B cell (primary cell): ENCODE measurements at regions not wholly inside any gene's neighbourhood (a gene's known extent, or its start where the extent isn't known, plus 50 kb on each side); places are given as distances from the start of the nearest gene placed in this dataset.

ENCODE experiments used
- ATAC-seq: fragments of 200-7000 bp; cut with Tn5 transposase; one replicate; pipeline ENCODE4 v1.10.0; 2021; ENCODE audit warnings: low read depth, mild to moderate bottlenecking, moderate number of reproducible peaks, moderate library complexity
- CTCF ChIA-PET: fragments of 350-600 bp; sonication (Branson Sonifier 250); formaldehyde crosslinking; loops from one replicate; lab custom pipeline; 2021; ENCODE audit warnings: antibody characterized with exemption, inconsistent platforms; lab: Charles Lee
- POLR2A ChIA-PET: fragments of 350-600 bp; sonication (Branson Sonifier 250); formaldehyde crosslinking; loops from one replicate; lab custom pipeline; 2021; ENCODE audit warnings: antibody characterized with exemption; lab: Charles Lee
- DNase-seq: peaks from one replicate; pipeline ENCODE4 v3.0.0; 2013
- H2AFZ ChIP-seq: 2 replicates; pipeline ENCODE4 v1.6.1; 2012; ENCODE audit warnings: mild to moderate bottlenecking, low read depth, low read length; ENCODE audit not compliant: insufficient read depth, poor library complexity, severe bottlenecking
- H3K27ac ChIP-seq, 2 donors: 1 replicate in 1 of 2; 2 replicates in 1 of 2; pipeline ENCODE4 v1.5.1; 2012 to 2013; ENCODE audit warnings: low read length in 2 of 2, mild to moderate bottlenecking in 2 of 2, moderate library complexity in 1 of 2
- H3K27me3 ChIP-seq, 4 experiments: fragments of 200-600 bp in 1 of 4; sonication (generic) in 1 of 4; replicated peaks in 1 of 4; 1 replicate in 2 of 4; 2 replicates in 2 of 4; pipeline versions ENCODE4 v1.6.1 to v1.7.0; 2013 to 2016; ENCODE audit warnings: low read length in 3 of 4, mild to moderate bottlenecking in 2 of 4, mixed read lengths in 1 of 4, moderate library complexity in 1 of 4; ENCODE audit not compliant: insufficient read depth in 4 of 4, control insufficient read depth in 3 of 4; ENCODE audit errors: control extremely low read depth in 1 of 4
- H3K36me3 ChIP-seq, 2 experiments: replicated peaks in 1 of 2; 1 replicate in 1 of 2; 2 replicates in 1 of 2; pipeline versions ENCODE4 v1.6.1 to v1.7.1; 2013; ENCODE audit warnings: low read length in 1 of 2; ENCODE audit not compliant: insufficient read depth in 2 of 2, control insufficient read depth in 1 of 2; ENCODE audit errors: control extremely low read depth in 1 of 2, extremely low read depth in 1 of 2
- H3K4me1 ChIP-seq, 2 donors: fragments of 200-600 bp in 1 of 2; sonication (generic) in 1 of 2; 1 replicate in 1 of 2; 2 replicates in 1 of 2; pipeline versions ENCODE4 v1.5.1 to v1.6.1; 2013 to 2017; ENCODE audit warnings: low read length in 2 of 2; ENCODE audit not compliant: control insufficient read depth in 2 of 2, insufficient read depth in 2 of 2
- H3K4me2 ChIP-seq: replicated peaks from 2 replicates; pipeline ENCODE3; 2012; ENCODE audit warnings: mild to moderate bottlenecking, low read depth, low read length; ENCODE audit not compliant: poor library complexity, severe bottlenecking
- H3K4me3 ChIP-seq, 5 experiments: fragments of 200-600 bp in 1 of 5; sonication (generic) in 1 of 5; 1 replicate in 3 of 5; 2 replicates in 2 of 5; pipeline versions ENCODE4 v1.5.1 to v1.7.0; 2011 to 2016; ENCODE audit warnings: low read length in 4 of 5, mild to moderate bottlenecking in 4 of 5, low read depth in 2 of 5, control low read depth in 1 of 5, moderate library complexity in 1 of 5; ENCODE audit not compliant: insufficient read depth in 1 of 5; ENCODE audit errors: control extremely low read depth in 1 of 5, extremely low read depth in 1 of 5
- H3K79me2 ChIP-seq: fragments of 200-600 bp; sonication (generic); one replicate; pipeline ENCODE4 v1.6.0; 2016; ENCODE audit warnings: low read length; ENCODE audit not compliant: control insufficient read depth, insufficient read depth
- H3K9ac ChIP-seq: fragments of 200-600 bp; sonication (generic); 2 replicates; pipeline ENCODE4 v1.6.1; 2017; ENCODE audit warnings: mild to moderate bottlenecking, low read length, moderate library complexity
- H3K9me3 ChIP-seq, 3 donors: one replicate each; pipeline versions ENCODE4 v1.6.1 to v1.7.1; 2013; ENCODE audit warnings: low read length in 2 of 3; ENCODE audit not compliant: control insufficient read depth in 2 of 3, insufficient read depth in 1 of 3; ENCODE audit errors: control extremely low read depth in 1 of 3
- H4K20me1 ChIP-seq: 2 replicates; pipeline ENCODE4 v1.6.0; 2012; ENCODE audit warnings: mild to moderate bottlenecking, low read length; ENCODE audit not compliant: insufficient read depth, control insufficient read depth, poor library complexity, severe bottlenecking
- H3K27ac Mint-ChIP-seq: one replicate; pipeline ENCODE4 v1.8.0; 2021; ENCODE audit warnings: mixed read lengths
- H3K27me3 Mint-ChIP-seq: one replicate; pipeline ENCODE4 v1.8.0; 2021; ENCODE audit warnings: mixed read lengths
- H3K4me1 Mint-ChIP-seq: one replicate; pipeline ENCODE4 v1.8.0; 2021; ENCODE audit warnings: mixed read lengths
- H3K4me3 Mint-ChIP-seq: one replicate; pipeline ENCODE4 v1.8.0; 2021; ENCODE audit warnings: mixed read lengths
- H3K9me3 Mint-ChIP-seq: one replicate; pipeline ENCODE4 v1.8.0; 2022; ENCODE audit warnings: mixed read lengths; ENCODE audit not compliant: insufficient read depth
- EZH2 ChIP-seq: IDR thresholded peaks from 2 replicates; pipeline ENCODE4 v1.6.1; 2012; ENCODE audit warnings: borderline replicate concordance, low read depth, mild to moderate bottlenecking, moderate library complexity, low read length; ENCODE audit not compliant: insufficient read depth, poor library complexity, severe bottlenecking
- WGBS: methylation state at CpG from one replicate; pipeline ENCODE4 v1.1.5; 2013; ENCODE audit warnings: missing lambda C conversion rate; ENCODE audit not compliant: insufficient coverage; 5-methylcytosine and 5-hydroxymethylcytosine counted together
- intact Hi-C: fragments of 100-400 bp; cut with micrococcal nuclease; formaldehyde crosslinking; loops from one replicate; pipeline ENCODE4 v1.10.0; 2022
- TF ChIP-seq, protein P1 (sequence below): fragments of 200-600 bp; IDR thresholded peaks from one replicate; pipeline ENCODE4 v1.8.0; 2022; ENCODE audit warnings: antibody characterized with exemption, mild to moderate bottlenecking

DNA sequence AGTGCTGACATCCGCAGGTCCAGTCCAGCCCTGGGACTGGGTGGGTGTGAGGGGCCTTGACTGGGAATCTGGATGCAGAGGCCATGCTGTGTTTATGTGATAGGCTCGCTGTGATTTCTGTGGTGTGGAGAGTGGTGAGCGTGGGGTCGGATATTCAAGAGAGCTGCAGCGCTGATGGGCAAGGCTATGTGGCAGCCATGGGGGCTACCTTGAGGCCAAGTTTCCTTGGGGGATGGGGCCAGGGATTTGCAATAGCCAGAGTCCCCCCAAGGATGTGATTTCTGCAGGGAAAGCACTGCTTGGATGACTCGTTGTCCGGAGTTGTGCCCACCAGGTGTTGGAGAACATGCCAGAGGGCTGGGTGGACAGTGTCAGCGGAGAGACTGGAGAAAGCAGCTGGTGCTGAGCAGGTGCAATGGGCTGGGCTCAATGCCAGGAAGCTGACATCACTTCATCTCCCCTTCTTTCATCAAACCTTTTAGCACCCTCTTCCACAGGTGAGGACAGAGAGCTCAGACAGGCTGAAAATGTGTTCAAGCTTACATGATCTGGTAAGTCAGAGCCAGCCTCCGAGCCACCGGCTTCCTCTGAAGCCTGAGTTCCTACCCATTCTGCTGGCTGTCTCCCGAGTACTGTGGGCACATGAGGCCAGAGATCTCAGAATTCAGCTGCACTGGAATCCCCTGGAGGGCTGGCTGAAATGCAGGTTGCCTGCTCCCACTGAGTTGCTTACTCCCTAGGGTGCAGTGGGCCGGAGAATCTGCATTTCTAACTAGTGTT, 132.9 kb downstream of the RHOU start:
- ATAC-seq: no peak
- H3K27me3 Mint-ChIP-seq: peaks cover 2% of the 10 kb centered on the region
- H3K27ac Mint-ChIP-seq: no peak overlapping the region
- TF ChIP-seq, protein P1, sequence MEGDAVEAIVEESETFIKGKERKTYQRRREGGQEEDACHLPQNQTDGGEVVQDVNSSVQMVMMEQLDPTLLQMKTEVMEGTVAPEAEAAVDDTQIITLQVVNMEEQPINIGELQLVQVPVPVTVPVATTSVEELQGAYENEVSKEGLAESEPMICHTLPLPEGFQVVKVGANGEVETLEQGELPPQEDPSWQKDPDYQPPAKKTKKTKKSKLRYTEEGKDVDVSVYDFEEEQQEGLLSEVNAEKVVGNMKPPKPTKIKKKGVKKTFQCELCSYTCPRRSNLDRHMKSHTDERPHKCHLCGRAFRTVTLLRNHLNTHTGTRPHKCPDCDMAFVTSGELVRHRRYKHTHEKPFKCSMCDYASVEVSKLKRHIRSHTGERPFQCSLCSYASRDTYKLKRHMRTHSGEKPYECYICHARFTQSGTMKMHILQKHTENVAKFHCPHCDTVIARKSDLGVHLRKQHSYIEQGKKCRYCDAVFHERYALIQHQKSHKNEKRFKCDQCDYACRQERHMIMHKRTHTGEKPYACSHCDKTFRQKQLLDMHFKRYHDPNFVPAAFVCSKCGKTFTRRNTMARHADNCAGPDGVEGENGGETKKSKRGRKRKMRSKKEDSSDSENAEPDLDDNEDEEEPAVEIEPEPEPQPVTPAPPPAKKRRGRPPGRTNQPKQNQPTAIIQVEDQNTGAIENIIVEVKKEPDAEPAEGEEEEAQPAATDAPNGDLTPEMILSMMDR: no peak
- no peak for TF ChIP-seq EZH2
- POLR2A ChIA-PET: no interaction called here
- Histone ChIP-seq H3K9ac (no peak overlapping the region), H2AFZ (no peak overlapping the region), H3K4me3 (no peak overlapping the region), H3K9me3 (no peaks in the 10 kb centered on the region), H3K4me1 (no peaks in the 10 kb centered on the region), H3K79me2 (no peaks in the 10 kb centered on the region), H3K27me3 (no peaks in the 10 kb centered on the region), H3K36me3 (no peaks in the 10 kb centered on the region), H4K20me1 (no peaks in the 10 kb centered on the region), H3K27ac (no peak overlapping the region), H3K4me2 (no peak overlapping the region)
- WGBS: 88% methylated on average over 12 of the region's 12 CpGs
- peaks cover 2% of the 10 kb centered on the region for H3K4me1 Mint-ChIP-seq
- CTCF ChIA-PET: no interaction called here
- intact Hi-C loops: no loop called here
- H3K9me3 Mint-ChIP-seq: no peaks in the 10 kb centered on the region
- no peak for DNase-seq
- no peak overlapping the region for H3K4me3 Mint-ChIP-seq

DNA sequence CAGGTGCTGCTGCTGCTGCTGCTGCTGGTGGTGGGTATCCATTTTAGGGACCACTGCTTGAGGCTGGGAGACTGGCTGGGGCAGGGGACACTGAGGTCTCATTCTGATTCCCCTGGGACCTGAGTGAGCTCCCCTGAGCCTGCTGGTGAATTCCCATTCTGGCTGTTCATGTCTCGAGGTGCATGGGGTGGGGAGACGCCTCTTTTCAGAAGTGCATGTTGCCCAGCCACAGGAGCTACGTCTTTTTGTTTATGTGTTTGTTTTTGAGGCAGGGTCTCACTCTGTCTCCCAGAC, 133.4 kb downstream of the RHOU start:
- no peak for TF ChIP-seq EZH2
- TF ChIP-seq, protein P1: no peak
- CTCF ChIA-PET: interaction anchor here (0.6 kb wide), 1 partner anchor 205 kb away, joined by 3 read pairs; no protein-coding TSS in a partner anchor
- H3K4me1 Mint-ChIP-seq: peaks cover 2% of the 10 kb centered on the region
- H3K27ac Mint-ChIP-seq: no peak overlapping the region
- no peaks in the 10 kb centered on the region for H3K79me2 ChIP-seq
- 63% methylated on average over 2 of the region's 3 CpGs for WGBS
- intact Hi-C loops: no loop called here
- DNase-seq (no peak), ATAC-seq (no peak)
- H2AFZ ChIP-seq: no peak overlapping the region
- no peak overlapping the region for H3K4me2 ChIP-seq
- no peak overlapping the region for H3K27ac ChIP-seq
- H3K27me3 ChIP-seq: no peaks in the 10 kb centered on the region
- POLR2A ChIA-PET: no interaction called here
- H3K4me1 ChIP-seq: no peaks in the 10 kb centered on the region
- H3K9me3 ChIP-seq: no peaks in the 10 kb centered on the region
- no peaks in the 10 kb centered on the region for H3K9me3 Mint-ChIP-seq
- no peaks in the 10 kb centered on the region for H3K36me3 ChIP-seq
- H3K9ac ChIP-seq: no peak overlapping the region
- peaks cover 2% of the 10 kb centered on the region for H3K27me3 Mint-ChIP-seq
- no peaks in the 10 kb centered on the region for H4K20me1 ChIP-seq
- no peak overlapping the region for H3K4me3 Mint-ChIP-seq
- H3K4me3 ChIP-seq: no peak overlapping the region
